Left ventricle myocardium inferior (tissue), 1 donor: ENCODE measurements at regions not wholly inside any gene's neighbourhood (a gene's known extent, or its start where the extent isn't known, plus 50 kb on each side); places are given as distances from the start of the nearest gene placed in this dataset.
A peak's percentile ranks its signal among the peaks of the same experiment; 100 is the strongest.

ENCODE experiments used
- DNase-seq: peaks from one replicate; pipeline ENCODE4 v3.0.0-alpha.2; 2020
- H3K27ac ChIP-seq: fragments of 200-600 bp; replicated peaks from 2 replicates; pipeline ENCODE4 v1.8.0; 2021
- H3K27me3 ChIP-seq: fragments of 200-600 bp; 2 replicates; pipeline ENCODE4 v1.8.0; 2021; ENCODE audit warnings: low read depth
- H3K36me3 ChIP-seq: fragments of 200-600 bp; 2 replicates; pipeline ENCODE4 v1.8.0; 2021
- H3K4me1 ChIP-seq: fragments of 200-600 bp; 2 replicates; pipeline ENCODE4 v1.8.0; 2021
- H3K4me3 ChIP-seq: fragments of 200-600 bp; 2 replicates; pipeline ENCODE4 v1.8.0; 2021; ENCODE audit warnings: mild to moderate bottlenecking, moderate library complexity
- H3K9me3 ChIP-seq: fragments of 200-600 bp; replicated peaks from 2 replicates; pipeline ENCODE4 v1.8.0; 2021
- intact Hi-C: fragments of 100-400 bp; cut with micrococcal nuclease; formaldehyde crosslinking; loops from one replicate; pipeline ENCODE4 v1.11.0; 2022
- TF ChIP-seq, protein P1 (sequence below): fragments of 200-600 bp; IDR thresholded peaks from 2 replicates; pipeline ENCODE4 v1.8.0; 2021; ENCODE audit warnings: antibody characterized with exemption, mild to moderate bottlenecking, borderline replicate concordance
- donor health status: DM: no; HTN: yes; CAD: no; lungs with severe emphysema.

DNA sequence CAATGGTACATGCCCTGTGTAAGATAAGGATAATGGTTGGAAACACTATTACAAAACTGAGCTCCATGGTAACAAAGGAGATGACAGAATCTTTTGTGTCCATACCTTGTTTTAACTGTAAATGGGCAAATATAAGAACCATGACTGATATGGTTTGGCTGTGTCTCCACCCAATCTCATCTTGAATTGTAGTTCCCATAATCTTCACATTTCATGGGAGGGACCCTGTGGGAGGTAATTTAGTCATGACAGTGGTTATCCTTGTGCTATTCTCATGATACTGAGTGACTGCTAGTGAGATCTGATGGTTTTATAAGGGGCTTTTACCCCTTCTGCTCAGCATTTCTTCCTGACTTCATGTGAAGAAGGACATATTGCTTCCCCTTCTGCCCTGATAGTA is 211.7 kb upstream of the RGPD4 start:
- no peaks in the 10 kb centered on the region for H3K36me3 ChIP-seq
- peaks cover 24% of the 10 kb centered on the region for H3K9me3 ChIP-seq
- no peak for DNase-seq
- no peak overlapping the region for H3K27ac ChIP-seq
- H3K4me3 ChIP-seq = no peak overlapping the region
- no peaks in the 10 kb centered on the region for H3K27me3 ChIP-seq
- no peaks in the 10 kb centered on the region for H3K4me1 ChIP-seq
- TF ChIP-seq, protein P1, sequence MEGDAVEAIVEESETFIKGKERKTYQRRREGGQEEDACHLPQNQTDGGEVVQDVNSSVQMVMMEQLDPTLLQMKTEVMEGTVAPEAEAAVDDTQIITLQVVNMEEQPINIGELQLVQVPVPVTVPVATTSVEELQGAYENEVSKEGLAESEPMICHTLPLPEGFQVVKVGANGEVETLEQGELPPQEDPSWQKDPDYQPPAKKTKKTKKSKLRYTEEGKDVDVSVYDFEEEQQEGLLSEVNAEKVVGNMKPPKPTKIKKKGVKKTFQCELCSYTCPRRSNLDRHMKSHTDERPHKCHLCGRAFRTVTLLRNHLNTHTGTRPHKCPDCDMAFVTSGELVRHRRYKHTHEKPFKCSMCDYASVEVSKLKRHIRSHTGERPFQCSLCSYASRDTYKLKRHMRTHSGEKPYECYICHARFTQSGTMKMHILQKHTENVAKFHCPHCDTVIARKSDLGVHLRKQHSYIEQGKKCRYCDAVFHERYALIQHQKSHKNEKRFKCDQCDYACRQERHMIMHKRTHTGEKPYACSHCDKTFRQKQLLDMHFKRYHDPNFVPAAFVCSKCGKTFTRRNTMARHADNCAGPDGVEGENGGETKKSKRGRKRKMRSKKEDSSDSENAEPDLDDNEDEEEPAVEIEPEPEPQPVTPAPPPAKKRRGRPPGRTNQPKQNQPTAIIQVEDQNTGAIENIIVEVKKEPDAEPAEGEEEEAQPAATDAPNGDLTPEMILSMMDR = no peak
- intact Hi-C loops = no loop called here

DNA sequence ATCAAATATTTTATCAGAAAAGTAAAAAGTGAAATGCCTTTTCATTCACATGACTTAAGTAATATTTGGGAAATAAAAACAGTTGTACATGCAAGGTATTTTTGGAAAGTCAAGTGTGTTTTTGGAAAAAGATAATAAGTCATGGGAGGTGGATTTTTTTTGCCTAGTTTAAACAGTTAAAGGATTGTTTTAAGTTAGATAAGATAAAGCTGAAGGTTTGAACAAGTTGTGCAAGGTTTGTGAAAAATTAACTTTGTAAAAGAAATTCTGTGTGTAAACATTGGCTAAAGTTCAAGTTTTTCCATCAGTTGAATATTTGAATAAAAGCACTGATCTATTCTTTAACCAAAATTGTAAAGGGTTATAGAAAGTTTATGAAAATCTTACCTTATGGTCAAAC is 207.9 kb upstream of the RGPD4 start:
- no peak for DNase-seq
- TF ChIP-seq, protein P1 = no peak

DNA sequence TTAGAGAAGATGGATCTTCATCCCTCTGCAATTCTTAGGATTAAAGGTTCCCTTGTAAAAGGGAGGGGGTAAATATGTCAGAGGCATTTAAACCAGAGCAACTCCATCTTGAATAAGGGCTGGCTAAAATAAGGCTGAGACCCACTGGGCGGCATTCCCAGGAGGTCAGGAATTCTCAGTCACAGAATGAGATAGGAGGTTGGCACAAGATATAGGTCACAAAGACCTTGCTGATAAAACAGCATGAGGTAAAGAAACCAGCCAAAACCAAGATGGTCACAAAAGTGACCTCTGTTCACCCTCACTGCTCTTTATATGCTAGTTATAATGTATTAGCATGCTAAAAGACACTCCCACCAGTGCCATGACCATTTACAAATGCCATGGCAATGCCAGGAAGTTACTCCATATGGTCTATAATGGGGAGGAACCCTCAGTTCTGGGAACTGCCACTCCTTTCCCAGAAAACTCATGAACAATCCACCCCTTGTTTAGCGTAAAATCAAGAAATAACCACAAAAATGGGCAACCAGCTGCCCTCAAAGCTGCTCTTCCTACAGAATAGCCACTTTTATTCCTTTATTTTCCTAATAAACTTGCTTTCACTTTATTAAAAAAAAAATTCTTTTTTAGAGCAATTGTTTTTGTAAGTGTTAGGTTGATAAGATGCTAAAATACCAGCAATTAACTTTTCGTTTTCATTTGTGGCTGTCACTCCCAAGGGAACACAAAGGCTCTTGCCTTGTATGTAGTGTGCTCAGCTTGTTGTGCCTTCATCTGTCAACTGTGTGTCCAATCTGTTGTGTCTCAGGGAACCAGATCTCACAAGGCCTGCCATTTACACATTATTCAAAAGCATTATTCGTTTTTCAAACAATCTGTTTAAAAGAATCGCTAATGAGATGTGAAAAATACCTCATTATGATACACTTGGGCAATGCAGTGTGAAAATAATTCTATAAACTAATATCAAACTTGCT is 205.2 kb upstream of the RGPD4 start:
- H3K27me3 ChIP-seq = no peaks in the 10 kb centered on the region
- no peaks in the 10 kb centered on the region for H3K36me3 ChIP-seq
- TF ChIP-seq, protein P1 = no peak
- peaks cover 6% of the 10 kb centered on the region for H3K4me1 ChIP-seq
- no peak overlapping the region for H3K27ac ChIP-seq
- intact Hi-C loops = no loop called here
- no peak overlapping the region for H3K4me3 ChIP-seq
- peak; percentile 53 for DNase-seq
- peaks cover 28% of the 10 kb centered on the region for H3K9me3 ChIP-seq

More for the DNA sequence above, 207.9 kb upstream of the RGPD4 start:
- H3K36me3 ChIP-seq = no peaks in the 10 kb centered on the region
- H3K4me1 ChIP-seq = peaks cover 6% of the 10 kb centered on the region
- intact Hi-C loops = no loop called here
- peaks cover 25% of the 10 kb centered on the region for H3K9me3 ChIP-seq
- H3K27ac ChIP-seq = no peak overlapping the region
- no peaks in the 10 kb centered on the region for H3K27me3 ChIP-seq
- no peak overlapping the region for H3K4me3 ChIP-seq

DNA sequence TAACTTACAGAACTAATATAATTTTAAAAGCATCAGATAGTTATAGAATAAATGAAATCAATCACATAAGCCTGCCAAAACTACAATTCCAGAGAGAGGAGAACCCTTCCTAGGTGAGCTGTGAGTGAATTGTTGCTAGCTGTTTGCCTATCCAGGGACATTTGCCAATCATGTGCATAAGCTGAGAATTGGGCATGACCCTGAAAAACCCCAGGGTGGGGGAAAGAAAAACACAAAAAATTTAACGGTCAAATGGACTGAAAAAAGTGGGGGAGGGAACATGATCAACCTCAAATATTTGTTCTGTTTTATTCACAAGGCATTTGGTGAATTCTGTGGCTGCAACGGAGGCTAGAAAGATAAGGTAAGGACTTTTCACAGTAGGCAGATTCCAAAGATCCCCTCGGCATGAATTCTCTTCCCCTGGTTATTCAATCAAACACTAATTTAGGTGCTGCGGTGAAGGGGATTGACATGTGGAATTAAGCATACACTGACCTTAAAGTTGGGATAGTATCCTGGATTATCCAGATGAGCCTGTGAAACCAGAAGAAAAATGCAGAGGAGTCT is 203.9 kb upstream of the RGPD4 start:
- TF ChIP-seq, protein P1 = no peak
- H3K27me3 ChIP-seq = no peaks in the 10 kb centered on the region
- no peak for DNase-seq
- H3K9me3 ChIP-seq = peaks cover 40% of the 10 kb centered on the region
- no peak overlapping the region for H3K27ac ChIP-seq
- H3K4me1 ChIP-seq = peaks cover 6% of the 10 kb centered on the region
- intact Hi-C loops = no loop called here
- H3K36me3 ChIP-seq = no peaks in the 10 kb centered on the region
- H3K4me3 ChIP-seq = no peak overlapping the region

DNA sequence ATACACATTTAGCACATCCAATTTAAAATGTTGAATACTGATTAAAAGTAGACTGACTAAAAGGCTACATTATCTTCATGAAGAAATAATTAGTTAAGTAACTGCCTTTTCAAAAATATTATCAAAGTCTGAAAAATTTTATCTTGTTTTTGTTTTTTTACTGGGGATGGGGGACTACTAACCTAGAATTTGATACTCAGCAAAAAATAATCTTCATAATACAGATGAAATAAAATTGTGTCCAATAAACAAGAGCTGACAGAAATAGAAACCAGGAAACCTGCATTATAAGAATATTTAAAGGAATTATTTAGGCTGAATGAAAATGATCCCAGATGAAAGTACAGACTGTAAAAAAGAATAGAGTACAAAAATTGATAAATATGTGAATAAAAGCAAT is 200.7 kb upstream of the RGPD4 start:
- no peak overlapping the region for H3K4me3 ChIP-seq
- H3K9me3 ChIP-seq = peaks cover 44% of the 10 kb centered on the region
- H3K27me3 ChIP-seq = no peaks in the 10 kb centered on the region
- TF ChIP-seq, protein P1 = no peak
- H3K4me1 ChIP-seq = peaks cover under 1% of the 10 kb centered on the region
- no peaks in the 10 kb centered on the region for H3K36me3 ChIP-seq
- intact Hi-C loops = no loop called here
- H3K27ac ChIP-seq = no peak overlapping the region
- no peak for DNase-seq
